ENCODE measurements at regions not wholly inside any gene's neighbourhood (a gene's known extent, or its start where the extent isn't known, plus 50 kb on each side); places are given as distances from the start of the nearest gene placed in this dataset.

GRCh38 chr3:26535151-26535550, 87.4 kb upstream of the LRRC3B start:
- H3K9me3 ChIP-seq (ENCODE audit: control insufficient read depth in 4 of 4, insufficient read depth in 3 of 4, low read length in 3 of 4): peaks cover 0 to 5% (median 1%) of the 10 kb centered on the region in 4 donors
- H3K36me3 ChIP-seq (ENCODE audit: control insufficient read depth in 4 of 4, insufficient read depth in 4 of 4, low read length in 4 of 4): no peaks in the 10 kb centered on the region
- H3K27me3 ChIP-seq (ENCODE audit: control insufficient read depth in 3 of 3, insufficient read depth in 3 of 3, low read length in 2 of 3): no peaks in the 10 kb centered on the region
- TF ChIP-seq CTCF (IDR thresholded peaks at IDR 0.05; ENCODE audit: control extremely low read depth, extremely low read depth): no peak
- H3K4me3 ChIP-seq: no peak overlapping the region
- no peak overlapping the region for H3K27ac ChIP-seq (ENCODE audit: low read depth in 1 of 2, low read length in 1 of 2)
- no peaks in the 10 kb centered on the region for H3K4me1 ChIP-seq (ENCODE audit: control insufficient read depth in 5 of 5, insufficient read depth in 5 of 5, low read length in 5 of 5)
- 27 to 50% methylated on average over 2 of the region's 2 CpGs for WGBS, 2 donors
- no peak for DNase-seq
- no peak overlapping the region for H3K9ac ChIP-seq (ENCODE audit: insufficient read depth in 1 of 2, low read length in 2 of 2)
- no peak for ATAC-seq (ENCODE audit: insufficient read depth, low FRiP score)

GRCh38 chr3:26536955-26537354, 85.6 kb upstream of the LRRC3B start:
- peaks cover 0 to 5% (median 1%) of the 10 kb centered on the region in 4 donors for H3K9me3 ChIP-seq (ENCODE audit: control insufficient read depth in 4 of 4, insufficient read depth in 3 of 4, low read length in 3 of 4)
- H3K27me3 ChIP-seq (ENCODE audit: control insufficient read depth in 3 of 3, insufficient read depth in 3 of 3, low read length in 2 of 3): no peaks in the 10 kb centered on the region
- DNase-seq (no peak), ATAC-seq (ENCODE audit: insufficient read depth, low FRiP score) (no peak)
- no peaks in the 10 kb centered on the region for H3K4me1 ChIP-seq (ENCODE audit: control insufficient read depth in 5 of 5, insufficient read depth in 5 of 5, low read length in 5 of 5)
- TF ChIP-seq CTCF (IDR thresholded peaks at IDR 0.05; ENCODE audit: control extremely low read depth, extremely low read depth): no peak
- H3K36me3 ChIP-seq (ENCODE audit: control insufficient read depth in 4 of 4, insufficient read depth in 4 of 4, low read length in 4 of 4): no peaks in the 10 kb centered on the region
- no peak overlapping the region for H3K9ac ChIP-seq (ENCODE audit: insufficient read depth in 1 of 2, low read length in 2 of 2)
- WGBS, 2 donors: 89 to 97% methylated on average over 2 of the region's 2 CpGs
- H3K27ac ChIP-seq (ENCODE audit: low read depth in 1 of 2, low read length in 1 of 2): no peak overlapping the region
- no peak overlapping the region for H3K4me3 ChIP-seq

GRCh38 chr3:26550413-26550812, 72.2 kb upstream of the LRRC3B start:
- H3K27me3 ChIP-seq (ENCODE audit: control insufficient read depth in 3 of 3, insufficient read depth in 3 of 3, low read length in 2 of 3): no peaks in the 10 kb centered on the region
- no peak for DNase-seq
- H3K9me3 ChIP-seq (ENCODE audit: control insufficient read depth in 4 of 4, insufficient read depth in 3 of 4, low read length in 3 of 4): no peaks in the 10 kb centered on the region
- H3K36me3 ChIP-seq (ENCODE audit: control insufficient read depth in 4 of 4, insufficient read depth in 4 of 4, low read length in 4 of 4): no peaks in the 10 kb centered on the region
- no peaks in the 10 kb centered on the region for H3K4me1 ChIP-seq (ENCODE audit: control insufficient read depth in 5 of 5, insufficient read depth in 5 of 5, low read length in 5 of 5)
- H3K4me3 ChIP-seq: no peak overlapping the region
- no peak for TF ChIP-seq CTCF (IDR thresholded peaks at IDR 0.05; ENCODE audit: control extremely low read depth, extremely low read depth)
- WGBS, 2 donors: 69 to 74% methylated on average over 1 of the region's 1 CpG
- H3K9ac ChIP-seq (ENCODE audit: insufficient read depth in 1 of 2, low read length in 2 of 2): no peak overlapping the region
- H3K27ac ChIP-seq (ENCODE audit: low read depth in 1 of 2, low read length in 1 of 2): no peak overlapping the region
- ATAC-seq (ENCODE audit: insufficient read depth, low FRiP score): no peak

- no peaks in the 10 kb centered on the region for H3K27me3 ChIP-seq (ENCODE audit: control insufficient read depth in 3 of 3, insufficient read depth in 3 of 3, low read length in 2 of 3)
- DNase-seq (no peak), ATAC-seq (ENCODE audit: insufficient read depth, low FRiP score) (no peak)
- H3K4me3 ChIP-seq: no peak overlapping the region
- H3K9me3 ChIP-seq (ENCODE audit: control insufficient read depth in 4 of 4, insufficient read depth in 3 of 4, low read length in 3 of 4): no peaks in the 10 kb centered on the region
- 71 to 83% methylated on average over 6 of the region's 6 CpGs for WGBS, 2 donors
- TF ChIP-seq CTCF (IDR thresholded peaks at IDR 0.05; ENCODE audit: control extremely low read depth, extremely low read depth): no peak
- H3K9ac ChIP-seq (ENCODE audit: insufficient read depth in 1 of 2, low read length in 2 of 2): no peak overlapping the region
- peaks cover 0 to 14% (median 0%) of the 10 kb centered on the region in 5 donors for H3K4me1 ChIP-seq (ENCODE audit: control insufficient read depth in 5 of 5, insufficient read depth in 5 of 5, low read length in 5 of 5)
- no peaks in the 10 kb centered on the region for H3K36me3 ChIP-seq (ENCODE audit: control insufficient read depth in 4 of 4, insufficient read depth in 4 of 4, low read length in 4 of 4)
- H3K27ac ChIP-seq (ENCODE audit: low read depth in 1 of 2, low read length in 1 of 2): no peak overlapping the region
Measured at GRCh38 chr3:26556637-26557036, 65.9 kb upstream of the LRRC3B start.
